GM06990 (cell line): ENCODE measurements at regions not wholly inside any gene's neighbourhood (a gene's known extent, or its start where the extent isn't known, plus 50 kb on each side); places are given as distances from the start of the nearest gene placed in this dataset.

ENCODE experiments used
- DNase-seq: peaks from one replicate; pipeline ENCODE4 v3.0.0-alpha.2; 2011; ENCODE audit not compliant: insufficient read length; ENCODE audit errors: extremely low read depth
- H3K27me3 ChIP-seq: replicated peaks from 2 replicates; pipeline ENCODE4 v1.6.0; 2011; ENCODE audit warnings: low read length; ENCODE audit not compliant: control insufficient read depth, insufficient read depth
- H3K36me3 ChIP-seq: 2 replicates; pipeline ENCODE4 v1.5.1; 2011; ENCODE audit warnings: low read length; ENCODE audit not compliant: control insufficient read depth, insufficient read depth
- H3K4me3 ChIP-seq: replicated peaks from 2 replicates; pipeline ENCODE4 v1.5.1; 2011; ENCODE audit warnings: low read depth, mild to moderate bottlenecking, control low read depth, low read length
- TF ChIP-seq, protein P1 (sequence below): IDR thresholded peaks from 2 replicates; pipeline ENCODE4 v1.5.1; 2011; ENCODE audit warnings: low read length, control low read depth, mild to moderate bottlenecking, inconsistent platforms; ENCODE audit not compliant: insufficient read depth, poor library complexity, severe bottlenecking

DNA sequence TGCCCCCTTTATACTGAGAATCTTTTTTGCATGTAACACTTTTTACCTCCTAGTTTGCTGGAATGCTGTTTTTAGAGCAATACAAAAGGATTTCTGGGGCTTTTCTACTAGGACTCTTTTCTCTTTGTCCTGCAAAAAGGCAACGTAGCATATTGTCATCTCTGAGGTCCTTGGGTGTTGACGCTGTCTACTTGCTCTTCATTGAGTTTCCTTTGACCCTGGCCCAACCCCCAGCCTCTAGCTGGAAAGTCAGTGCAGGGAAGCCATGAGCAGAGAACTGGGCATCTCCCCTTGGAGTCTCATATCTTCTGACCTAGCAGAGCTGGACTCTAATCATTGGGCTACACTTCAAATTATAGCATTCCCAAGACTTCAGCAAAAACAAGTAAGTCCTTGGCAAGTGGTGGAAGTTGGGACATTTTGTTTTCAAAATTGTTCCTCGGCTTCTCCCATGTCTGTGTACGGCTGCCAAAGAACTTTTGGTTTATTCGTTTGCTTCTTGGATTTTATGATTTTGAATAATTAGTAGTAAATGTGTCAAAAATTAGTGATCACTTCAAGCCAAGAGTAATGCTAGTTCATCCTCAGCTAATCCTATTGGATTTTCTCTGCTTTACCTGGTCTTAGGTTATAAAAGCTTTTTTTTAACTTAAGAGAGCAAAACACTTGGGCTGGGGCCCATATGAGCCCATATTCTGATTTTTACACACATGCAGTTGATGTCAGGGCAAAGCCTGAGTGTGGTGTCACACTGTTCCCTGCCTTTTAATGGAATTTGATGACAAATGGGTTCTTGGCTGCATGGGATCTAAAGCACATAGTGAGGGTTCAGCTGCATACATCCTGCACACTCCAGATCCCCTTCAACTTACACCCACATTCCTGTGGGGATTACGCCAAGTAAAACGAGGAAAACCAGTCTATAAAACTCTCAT, 419.5 kb upstream of the C2CD4B start:
- no peaks in the 10 kb centered on the region for H3K36me3 ChIP-seq
- no peak for DNase-seq
- H3K27me3 ChIP-seq = peaks cover 2% of the 10 kb centered on the region; the same call in 1 of the 2 replicates
- H3K4me3 ChIP-seq = no peak overlapping the region
- TF ChIP-seq, protein P1, sequence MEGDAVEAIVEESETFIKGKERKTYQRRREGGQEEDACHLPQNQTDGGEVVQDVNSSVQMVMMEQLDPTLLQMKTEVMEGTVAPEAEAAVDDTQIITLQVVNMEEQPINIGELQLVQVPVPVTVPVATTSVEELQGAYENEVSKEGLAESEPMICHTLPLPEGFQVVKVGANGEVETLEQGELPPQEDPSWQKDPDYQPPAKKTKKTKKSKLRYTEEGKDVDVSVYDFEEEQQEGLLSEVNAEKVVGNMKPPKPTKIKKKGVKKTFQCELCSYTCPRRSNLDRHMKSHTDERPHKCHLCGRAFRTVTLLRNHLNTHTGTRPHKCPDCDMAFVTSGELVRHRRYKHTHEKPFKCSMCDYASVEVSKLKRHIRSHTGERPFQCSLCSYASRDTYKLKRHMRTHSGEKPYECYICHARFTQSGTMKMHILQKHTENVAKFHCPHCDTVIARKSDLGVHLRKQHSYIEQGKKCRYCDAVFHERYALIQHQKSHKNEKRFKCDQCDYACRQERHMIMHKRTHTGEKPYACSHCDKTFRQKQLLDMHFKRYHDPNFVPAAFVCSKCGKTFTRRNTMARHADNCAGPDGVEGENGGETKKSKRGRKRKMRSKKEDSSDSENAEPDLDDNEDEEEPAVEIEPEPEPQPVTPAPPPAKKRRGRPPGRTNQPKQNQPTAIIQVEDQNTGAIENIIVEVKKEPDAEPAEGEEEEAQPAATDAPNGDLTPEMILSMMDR = no peak

DNA sequence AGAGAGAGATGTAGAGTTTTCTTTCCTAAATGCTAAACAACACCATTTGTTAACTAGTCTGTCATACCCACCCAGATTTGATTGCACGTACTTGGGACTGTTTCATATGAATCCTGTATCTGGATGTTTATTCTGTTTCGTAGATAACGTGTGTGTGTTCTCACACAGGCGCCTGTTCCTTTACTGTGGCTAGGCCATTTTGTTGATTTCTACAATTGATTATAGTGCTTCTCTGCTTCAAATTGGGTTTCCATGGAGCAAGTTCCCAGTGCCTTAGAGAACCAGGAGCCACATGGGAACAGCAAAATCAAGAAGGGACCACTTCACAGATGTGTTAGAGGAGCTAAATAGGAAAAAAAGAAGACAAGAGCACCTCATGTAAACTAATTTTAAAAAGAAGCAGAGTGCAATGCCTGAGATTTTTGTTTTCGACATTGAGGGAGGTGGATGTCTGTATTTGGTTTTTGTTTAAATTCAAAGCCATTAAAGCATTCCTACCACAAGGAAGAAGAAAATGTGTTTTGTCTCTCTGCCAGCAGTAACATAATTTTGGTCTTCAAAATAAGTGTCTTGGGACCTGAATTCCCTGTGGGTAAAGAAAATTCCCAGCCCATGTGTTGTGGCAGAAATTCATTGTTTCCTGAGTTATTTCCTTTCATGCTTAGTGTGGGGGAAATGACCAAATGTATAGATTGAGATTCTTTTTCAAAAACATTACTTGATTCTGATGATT, 424.0 kb upstream of the C2CD4B start:
- no peak for DNase-seq
- TF ChIP-seq, protein P1 = no peak
- no peak overlapping the region for H3K4me3 ChIP-seq

GRCh38 chr15:62591842-62592838, 427.1 kb upstream of the C2CD4B start:
- no peaks in the 10 kb centered on the region for H3K36me3 ChIP-seq
- 0 out of 2 replicates have a peak, but pooled peaks cover 2% of the 10 kb centered on the region for H3K27me3 ChIP-seq
- DNase-seq = no peak
- no peak overlapping the region for H3K4me3 ChIP-seq
- TF ChIP-seq, protein P1 = no peak

More for the DNA sequence above, 424.0 kb upstream of the C2CD4B start:
- no peaks in the 10 kb centered on the region for H3K36me3 ChIP-seq
- peaks cover 2% of the 10 kb centered on the region; the same call in 1 of the 2 replicates for H3K27me3 ChIP-seq

DNA sequence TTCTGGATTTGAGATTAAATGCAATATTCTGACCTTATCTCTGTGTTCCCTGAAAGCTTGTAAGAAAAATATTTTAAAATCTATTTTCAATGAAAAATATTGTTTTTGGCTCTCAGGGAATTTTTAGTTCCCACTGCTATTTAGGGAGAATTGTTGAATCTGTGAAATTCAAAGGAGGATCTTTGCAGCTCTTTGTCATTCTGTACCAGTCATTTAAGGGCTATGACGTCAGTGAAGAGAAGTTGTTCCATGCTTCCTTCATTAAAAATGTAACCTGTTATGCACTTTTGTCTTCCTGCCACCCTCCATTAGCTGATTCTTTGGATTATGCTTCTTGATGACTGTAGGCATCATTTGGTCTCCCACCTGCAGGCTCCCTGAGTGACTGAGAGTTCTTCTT, 427.8 kb upstream of the C2CD4B start:
- H3K27me3 ChIP-seq = 0 out of 2 replicates have a peak, but pooled peaks cover 2% of the 10 kb centered on the region
- no peak for DNase-seq
- no peak overlapping the region for H3K4me3 ChIP-seq
- no peaks in the 10 kb centered on the region for H3K36me3 ChIP-seq
- TF ChIP-seq, protein P1 = no peak
